H9 (cell line): ENCODE measurements at regions not wholly inside any gene's neighbourhood (a gene's known extent, or its start where the extent isn't known, plus 50 kb on each side); places are given as distances from the start of the nearest gene placed in this dataset.

ENCODE experiments used
- DNase-seq: peaks from one replicate; pipeline ENCODE4 v3.0.0-alpha.2; 2017
- H2AFZ ChIP-seq: one replicate; pipeline ENCODE4 v1.6.1; 2013; ENCODE audit warnings: mild to moderate bottlenecking, low read length, control low read depth, moderate library complexity
- H2AK5ac ChIP-seq: 2 replicates; pipeline ENCODE4 v1.6.1; 2013; ENCODE audit warnings: low read length, control low read depth, mixed read lengths; ENCODE audit not compliant: insufficient read length
- H2BK120ac ChIP-seq: one replicate; pipeline ENCODE4 v1.6.1; 2013; ENCODE audit warnings: low read depth, mild to moderate bottlenecking, low read length, control low read depth, inconsistent platforms; ENCODE audit not compliant: poor library complexity, severe bottlenecking
- H2BK12ac ChIP-seq: 2 replicates; pipeline ENCODE4 v1.6.1; 2013; ENCODE audit warnings: low read length, control low read depth, mixed read lengths, low read depth; ENCODE audit not compliant: insufficient read length
- H2BK15ac ChIP-seq: 2 replicates; pipeline ENCODE4 v1.6.1; 2013; ENCODE audit warnings: low read depth, low read length, control low read depth
- H2BK20ac ChIP-seq: one replicate; pipeline ENCODE4 v1.6.1; 2013; ENCODE audit warnings: low read depth, mild to moderate bottlenecking, low read length, control low read depth, inconsistent platforms; ENCODE audit not compliant: poor library complexity, severe bottlenecking
- H2BK5ac ChIP-seq: 2 replicates; pipeline ENCODE4 v1.6.1; 2013; ENCODE audit warnings: low read length, control low read depth, mixed read lengths; ENCODE audit not compliant: insufficient read length
- H3K14ac ChIP-seq: 2 replicates; pipeline ENCODE4 v1.6.1; 2013; ENCODE audit warnings: low read length, control low read depth; ENCODE audit not compliant: insufficient read depth
- H3K18ac ChIP-seq: 2 replicates; pipeline ENCODE4 v1.6.1; 2013; ENCODE audit warnings: low read depth, mild to moderate bottlenecking, mixed read lengths, low read length, control low read depth; ENCODE audit not compliant: insufficient read length
- H3K23ac ChIP-seq: 2 replicates; pipeline ENCODE4 v1.6.1; 2013; ENCODE audit warnings: low read length, control low read depth, mixed read lengths, low read depth; ENCODE audit not compliant: insufficient read length
- H3K23me2 ChIP-seq: 2 replicates; pipeline ENCODE4 v1.6.1; 2013; ENCODE audit warnings: low read depth, mild to moderate bottlenecking, mixed read lengths, low read length, control low read depth; ENCODE audit not compliant: insufficient read length, poor library complexity, severe bottlenecking
- H3K27ac ChIP-seq: 2 replicates; pipeline ENCODE4 v1.5.1; 2013; ENCODE audit warnings: low read length, control low read depth, mixed read lengths, low read depth; ENCODE audit not compliant: insufficient read length
- H3K27me3 ChIP-seq: 2 replicates; pipeline ENCODE4 v1.6.1; 2013; ENCODE audit warnings: low read length, control low read depth, inconsistent platforms; ENCODE audit not compliant: insufficient read depth
- H3K4ac ChIP-seq: 2 replicates; pipeline ENCODE4 v1.6.1; 2013; ENCODE audit warnings: low read depth, mild to moderate bottlenecking, control low read depth, inconsistent platforms, low read length, moderate library complexity
- H3K4me1 ChIP-seq: 2 replicates; pipeline ENCODE4 v1.6.1; 2013; ENCODE audit warnings: low read length, control low read depth, inconsistent platforms; ENCODE audit not compliant: insufficient read depth
- H3K4me2 ChIP-seq: 2 replicates; pipeline ENCODE4 v1.6.1; 2013; ENCODE audit warnings: low read length, control low read depth, mixed read lengths; ENCODE audit not compliant: insufficient read length, insufficient read depth
- H3K56ac ChIP-seq: 2 replicates; pipeline ENCODE4 v1.6.1; 2013; ENCODE audit warnings: low read depth, mild to moderate bottlenecking, mixed read lengths, low read length, control low read depth; ENCODE audit not compliant: insufficient read length
- H3K79me1 ChIP-seq: 2 replicates; pipeline ENCODE4 v1.6.1; 2013; ENCODE audit warnings: low read depth, mild to moderate bottlenecking, moderate library complexity, low read length, control low read depth, inconsistent platforms; ENCODE audit not compliant: insufficient read depth, poor library complexity, severe bottlenecking
- H3K79me2 ChIP-seq: 2 replicates; pipeline ENCODE4 v1.6.1; 2013; ENCODE audit warnings: low read length, control low read depth, inconsistent platforms; ENCODE audit not compliant: insufficient read depth
- H3K9ac ChIP-seq: 2 replicates; pipeline ENCODE4 v1.6.1; 2013; ENCODE audit warnings: low read length, control low read depth, mixed read lengths; ENCODE audit not compliant: insufficient read length; ENCODE audit errors: extremely low read depth
- H3K9me3 ChIP-seq: one replicate; pipeline ENCODE4 v1.6.1; 2013; ENCODE audit warnings: low read depth, low read length, inconsistent platforms; ENCODE audit not compliant: control insufficient read depth
- H3T11ph ChIP-seq: one replicate; pipeline ENCODE4 v1.6.1; 2013; ENCODE audit warnings: mild to moderate bottlenecking, low read length, control low read depth, inconsistent platforms
- H4K20me1 ChIP-seq: one replicate; pipeline ENCODE4 v1.6.1; 2013; ENCODE audit not compliant: control insufficient read depth, insufficient read length, insufficient read depth
- H4K5ac ChIP-seq: 2 replicates; pipeline ENCODE4 v1.6.1; 2013; ENCODE audit warnings: low read depth, mild to moderate bottlenecking, mixed read lengths, low read length, control low read depth; ENCODE audit not compliant: insufficient read length
- H4K8ac ChIP-seq: replicated peaks from 2 replicates; pipeline ENCODE4 v1.6.1; 2013; ENCODE audit warnings: low read length, control low read depth, mixed read lengths, low read depth; ENCODE audit not compliant: insufficient read length
- H4K91ac ChIP-seq: 2 replicates; pipeline ENCODE4 v1.6.1; 2013; ENCODE audit warnings: low read depth, mild to moderate bottlenecking, moderate library complexity, mixed read lengths, low read length, control low read depth; ENCODE audit not compliant: insufficient read length
- H3K27ac Mint-ChIP-seq, 3 experiments: 2 replicates in 2 of 3; 3 replicates in 1 of 3; pipeline ENCODE4 v1.8.0; 2020 to 2021; ENCODE audit warnings: mixed read lengths in 3 of 3, mild to moderate bottlenecking in 1 of 3, moderate library complexity in 1 of 3
- H3K27me3 Mint-ChIP-seq: 2 replicates; pipeline ENCODE4 v1.8.0; 2021; ENCODE audit warnings: low read depth, mild to moderate bottlenecking, moderate library complexity, mixed read lengths
- H3K36me3 Mint-ChIP-seq, 3 experiments: 2 replicates in 2 of 3; 3 replicates in 1 of 3; pipeline ENCODE4 v1.8.0; 2020 to 2021; ENCODE audit warnings: low read depth in 3 of 3, mixed read lengths in 3 of 3; ENCODE audit not compliant: insufficient read depth in 1 of 3
- H3K4me1 Mint-ChIP-seq, 2 experiments: 2 replicates each; pipeline ENCODE4 v1.8.0; 2020; ENCODE audit warnings: mixed read lengths in 2 of 2
- H3K4me3 Mint-ChIP-seq, 2 experiments: 2 replicates in 1 of 2; 3 replicates in 1 of 2; pipeline ENCODE4 v1.8.0; 2020 to 2021; ENCODE audit warnings: mild to moderate bottlenecking in 2 of 2, mixed read lengths in 2 of 2, moderate library complexity in 1 of 2
- H3K9me3 Mint-ChIP-seq, 2 experiments: 2 replicates in 1 of 2; 3 replicates in 1 of 2; pipeline ENCODE4 v1.8.0; 2020; ENCODE audit warnings: mild to moderate bottlenecking in 2 of 2, mixed read lengths in 2 of 2, moderate library complexity in 1 of 2
- CTCF ChIP-seq: fragments of 200-600 bp; sonication (generic); conservative IDR thresholded peaks from 3 replicates; pipeline ENCODE4 v1.8.0; 2021; ENCODE audit warnings: antibody characterized with exemption, mild to moderate bottlenecking
- WGBS: extraction: QIAGEN DNeasy Blood & Tissue Kit; methylation state at CpG from one replicate; pipeline ENCODE4 v1.1.7; 2013; ENCODE audit warnings: missing lambda C conversion rate, low lambda C conversion rate, mixed read lengths; ENCODE audit not compliant: insufficient read length; ENCODE audit errors: extremely low coverage; 5-methylcytosine and 5-hydroxymethylcytosine counted together

GRCh38 chr9:88202321-88202720 lies 64.0 kb upstream of the SPATA31C2 start:
- Histone ChIP-seq H2BK12ac (no peak overlapping the region), H2BK15ac (no peak overlapping the region), H3K9ac (no peak overlapping the region), H3K23ac (no peak overlapping the region), H4K8ac (no peak overlapping the region), H3K56ac (no peak overlapping the region), H3K79me1 (no peaks in the 10 kb centered on the region), H4K91ac (no peak overlapping the region), H3K4me2 (no peak overlapping the region), H3K23me2 (no peaks in the 10 kb centered on the region), H3K27ac (no peak overlapping the region), H3K14ac (no peak overlapping the region), H3K79me2 (no peaks in the 10 kb centered on the region), H2AFZ (no peak overlapping the region), H2BK20ac (no peak overlapping the region), H3T11ph (no peak overlapping the region), H3K27me3 (no peaks in the 10 kb centered on the region), H4K20me1 (no peaks in the 10 kb centered on the region), H3K9me3 (no peaks in the 10 kb centered on the region), H3K4ac (no peak overlapping the region), H2BK5ac (no peak overlapping the region), H4K5ac (no peak overlapping the region), H3K4me1 (peaks cover 3% of the 10 kb centered on the region; the same call in 1 of the 2 replicates), H2AK5ac (no peak overlapping the region), H2BK120ac (no peak overlapping the region), H3K18ac (no peak overlapping the region)
- H3K36me3 Mint-ChIP-seq: peaks cover 3 to 9% (median 4%) of the 10 kb centered on the region in 3 experiments; a peak in 4 of 7 replicates
- H3K27me3 Mint-ChIP-seq: no peaks in the 10 kb centered on the region
- peaks cover 11 to 13% of the 10 kb centered on the region in 2 experiments for H3K4me1 Mint-ChIP-seq
- TF ChIP-seq CTCF: no peak
- no peak for DNase-seq
- H3K27ac Mint-ChIP-seq: no peak overlapping the region
- no peak overlapping the region for H3K4me3 Mint-ChIP-seq
- WGBS: no CpG with 5 or more reads among the region's 8 CpGs
- H3K9me3 Mint-ChIP-seq: peaks cover 8 to 9% of the 10 kb centered on the region in 2 experiments
